ENCODE measurements at regions not wholly inside any gene's neighbourhood (a gene's known extent, or its start where the extent isn't known, plus 50 kb on each side); places are given as distances from the start of the nearest gene placed in this dataset.

GRCh38 chr4:84269536-84270044 lies 229.5 kb downstream of the NKX6-1 start:
- Histone ChIP-seq H3K9me2 (ENCODE audit: insufficient read depth) (no peaks in the 10 kb centered on the region), H3K27me3 (ENCODE audit: insufficient read depth, low read depth) (no peaks in the 10 kb centered on the region), H3K9me3 (ENCODE audit: insufficient read depth, low read depth) (no peaks in the 10 kb centered on the region), H3F3A (ENCODE audit: insufficient read depth, low read depth) (no peaks in the 10 kb centered on the region), H3K4me3 (no peak overlapping the region), H3K27ac (no peak overlapping the region), H4K20me1 (ENCODE audit: insufficient read depth) (no peaks in the 10 kb centered on the region), H3K79me2 (ENCODE audit: low read depth) (no peaks in the 10 kb centered on the region), H3K36me3 (ENCODE audit: low read depth) (no peaks in the 10 kb centered on the region), H3K4me1 (replicated peaks; ENCODE audit: insufficient read depth) (no peaks in the 10 kb centered on the region), H2AFZ (no peak overlapping the region), H3K4me2 (no peak overlapping the region)
- intact Hi-C loops (cut with micrococcal nuclease; ENCODE audit: unreplicated experiment): no loop called here
- CTCF ChIA-PET: no interaction called here
- no peak for DNase-seq
- TF ChIP-seq CTCF (conservative IDR thresholded peaks at IDR 0.05): no peak
- TF ChIP-seq EZH2 (IDR thresholded peaks at IDR 0.05; ENCODE audit: low read depth): no peak
- POLR2A ChIA-PET (ENCODE audit: unreplicated experiment): no interaction called here
- BruUV-seq (replicated peaks): no TSS peak

GRCh38 chr4:84264652-84265051 lies 234.4 kb downstream of the NKX6-1 start:
- ChIA-PET CTCF (interaction anchor here (0.6 kb wide), 1 partner anchor 22 kb away, joined by 3 read pairs; no protein-coding TSS in a partner anchor), POLR2A (ENCODE audit: unreplicated experiment) (no interaction called here)

GRCh38 chr4:84263415-84263814 lies 235.7 kb downstream of the NKX6-1 start:
- intact Hi-C loops (cut with micrococcal nuclease; ENCODE audit: unreplicated experiment): no loop called here
- CTCF ChIA-PET: no interaction called here

More at GRCh38 chr4:84264652-84265051, 234.4 kb downstream of the NKX6-1 start:
- TF ChIP-seq CTCF (conservative IDR thresholded peaks at IDR 0.05): no peak
- no peak for TF ChIP-seq EZH2 (IDR thresholded peaks at IDR 0.05; ENCODE audit: low read depth)
- no peaks in the 10 kb centered on the region for H3K27me3 ChIP-seq (ENCODE audit: insufficient read depth, low read depth)
- H4K20me1 ChIP-seq (ENCODE audit: insufficient read depth): no peaks in the 10 kb centered on the region
- H2AFZ ChIP-seq: no peak overlapping the region
- no peaks in the 10 kb centered on the region for H3K4me1 ChIP-seq (replicated peaks; ENCODE audit: insufficient read depth)
- H3K27ac ChIP-seq: no peak overlapping the region
- intact Hi-C loops (cut with micrococcal nuclease; ENCODE audit: unreplicated experiment): no loop called here
- no peak for DNase-seq
- H3K79me2 ChIP-seq (ENCODE audit: low read depth): no peaks in the 10 kb centered on the region
- H3K4me3 ChIP-seq: no peak overlapping the region
- H3K9me2 ChIP-seq (ENCODE audit: insufficient read depth): no peaks in the 10 kb centered on the region
- no peaks in the 10 kb centered on the region for H3K9me3 ChIP-seq (ENCODE audit: insufficient read depth, low read depth)
- no peaks in the 10 kb centered on the region for H3F3A ChIP-seq (ENCODE audit: insufficient read depth, low read depth)
- no peak overlapping the region for H3K4me2 ChIP-seq
- no TSS peak for BruUV-seq (replicated peaks)
- no peaks in the 10 kb centered on the region for H3K36me3 ChIP-seq (ENCODE audit: low read depth)

More at GRCh38 chr4:84263415-84263814, 235.7 kb downstream of the NKX6-1 start:
- Histone ChIP-seq H3K9me2 (ENCODE audit: insufficient read depth) (no peaks in the 10 kb centered on the region), H3K4me1 (replicated peaks; ENCODE audit: insufficient read depth) (no peaks in the 10 kb centered on the region), H3F3A (ENCODE audit: insufficient read depth, low read depth) (no peaks in the 10 kb centered on the region), H3K4me3 (no peak overlapping the region), H3K9me3 (ENCODE audit: insufficient read depth, low read depth) (no peaks in the 10 kb centered on the region), H3K4me2 (no peak overlapping the region), H3K27ac (no peak overlapping the region), H3K27me3 (ENCODE audit: insufficient read depth, low read depth) (no peaks in the 10 kb centered on the region), H2AFZ (no peak overlapping the region), H3K79me2 (ENCODE audit: low read depth) (no peaks in the 10 kb centered on the region), H3K36me3 (ENCODE audit: low read depth) (no peaks in the 10 kb centered on the region), H4K20me1 (ENCODE audit: insufficient read depth) (no peaks in the 10 kb centered on the region)
- TF ChIP-seq EZH2 (IDR thresholded peaks at IDR 0.05; ENCODE audit: low read depth) (no peak), CTCF (conservative IDR thresholded peaks at IDR 0.05) (no peak)
- no peak for DNase-seq
- no TSS peak for BruUV-seq (replicated peaks)
- POLR2A ChIA-PET (ENCODE audit: unreplicated experiment): no interaction called here
